NCI-H748 (cell line): ENCODE measurements at regions not wholly inside any gene's neighbourhood (a gene's known extent, or its start where the extent isn't known, plus 50 kb on each side); places are given as distances from the start of the nearest gene placed in this dataset.
A peak's percentile ranks its signal among the peaks of the same experiment; 100 is the strongest.
"Not testable (repeated sequence)": the region's sequence is repeated elsewhere in the genome, so short reads cannot be mapped to it uniquely, and the experiment has no call there.

Experiments
- DNase-seq: peaks from one replicate; lab custom pipeline; 2025; ENCODE audit not compliant: unreplicated experiment; lab: John Stamatoyannopoulos, UW

GRCh38 chr5:158007336-158007735, 148.4 kb upstream of the CLINT1 start:
- no peak for DNase-seq

DNA sequence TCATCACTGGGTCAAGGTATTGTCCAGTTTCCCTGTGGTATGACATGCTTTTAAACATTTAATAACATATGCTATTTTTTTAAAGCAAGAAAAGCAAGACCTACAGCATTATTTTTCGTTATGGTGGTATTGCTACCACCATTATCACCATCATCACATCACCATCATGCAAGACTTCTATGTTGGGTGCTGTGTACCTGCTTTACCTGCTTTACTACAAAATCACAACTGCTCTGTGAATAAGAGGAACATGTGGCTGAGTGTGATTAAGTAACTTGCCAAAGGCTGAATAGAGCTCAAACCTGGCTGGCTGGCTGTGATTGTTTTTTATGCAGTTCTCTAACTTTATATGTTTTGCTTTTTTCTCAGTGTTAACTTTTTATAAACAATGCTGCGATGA, 140.8 kb upstream of the CLINT1 start:
- no peak for DNase-seq

- DNase-seq, result no peak
Observed at GRCh38 chr5:157997991-157998504, 139.1 kb upstream of the CLINT1 start.

DNA sequence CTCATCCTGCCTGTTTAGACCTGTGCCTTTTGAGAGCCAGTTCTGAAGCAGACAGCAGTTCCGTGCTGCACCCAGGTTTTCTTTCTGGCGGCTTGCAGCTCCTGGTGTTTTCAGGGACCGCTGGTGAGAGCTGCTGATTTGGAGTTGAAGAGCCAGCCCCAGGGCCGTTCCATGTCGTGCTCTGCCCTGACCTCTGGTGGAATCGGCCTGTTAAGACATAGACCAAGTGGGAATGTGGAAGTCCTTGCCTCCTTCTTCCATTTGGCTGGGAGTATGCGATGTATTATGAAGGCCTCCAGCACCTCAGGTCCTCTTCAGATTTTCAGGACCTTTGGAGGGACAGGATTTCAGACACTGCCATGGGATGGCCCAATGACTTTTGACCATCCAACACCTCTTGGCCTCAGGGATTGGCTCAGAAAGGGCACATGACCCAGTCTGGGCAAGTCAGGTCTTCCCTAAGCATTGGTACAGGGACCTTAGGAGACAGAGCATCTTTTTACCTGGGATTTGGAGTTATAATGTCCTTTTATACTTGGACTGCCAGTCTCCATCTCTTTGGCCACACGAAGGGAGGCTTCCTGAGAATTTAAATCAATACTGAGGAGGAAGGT, 136.1 kb upstream of the CLINT1 start:
- DNase-seq, result peak; percentile 76

DNA sequence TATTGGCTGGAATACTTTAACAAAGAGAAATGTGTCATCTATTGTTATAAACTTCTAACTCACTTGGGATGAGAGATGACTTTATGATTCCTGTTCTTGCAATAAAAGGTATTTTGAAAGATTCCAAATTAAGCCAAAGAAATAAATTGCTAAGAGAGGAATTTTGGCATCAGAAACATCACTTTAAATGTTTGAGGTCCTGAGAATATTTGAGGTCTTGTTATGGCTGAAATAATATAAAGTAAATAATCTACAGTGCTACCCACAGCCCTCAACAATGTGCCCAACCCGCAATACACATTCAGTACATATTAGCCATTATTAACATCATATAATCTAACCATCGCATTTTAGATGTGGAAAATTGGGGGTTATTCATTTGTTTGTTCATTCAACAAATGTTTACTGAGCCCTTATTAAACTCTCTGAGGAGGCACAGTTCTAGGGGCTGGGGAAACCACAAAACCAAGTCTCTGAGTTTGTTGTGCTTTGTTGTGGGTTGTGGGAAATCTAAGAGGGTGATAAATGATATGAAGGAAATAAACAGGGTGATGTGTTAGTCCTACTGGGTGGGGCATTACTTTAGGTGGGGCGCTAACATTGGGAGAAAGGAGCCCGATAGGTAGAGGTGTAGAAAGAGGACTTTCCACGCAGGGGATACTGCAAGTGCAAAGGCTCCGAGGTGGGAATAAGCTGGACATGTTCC, 135.2 kb upstream of the CLINT1 start:
- DNase-seq, result no peak

DNA sequence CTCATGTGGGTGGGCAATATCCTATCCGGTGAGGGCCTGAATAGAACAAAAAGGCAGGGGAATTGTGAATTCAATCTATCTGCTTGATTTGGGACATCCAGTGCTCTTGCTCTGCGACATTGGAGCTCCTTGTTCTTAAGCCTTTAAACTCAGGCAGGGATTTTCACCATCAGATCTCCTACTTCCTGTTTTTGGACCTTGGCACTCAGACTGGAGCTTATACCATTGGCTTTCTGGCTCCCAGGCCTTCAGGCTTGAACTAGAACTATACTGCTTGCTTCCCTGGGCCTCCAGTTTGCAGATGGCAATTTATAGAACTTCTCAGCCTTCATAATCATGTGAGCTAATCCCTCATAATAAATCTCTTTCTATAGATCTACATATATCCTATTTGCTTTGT, 134.3 kb upstream of the CLINT1 start:
- no peak for DNase-seq

DNA sequence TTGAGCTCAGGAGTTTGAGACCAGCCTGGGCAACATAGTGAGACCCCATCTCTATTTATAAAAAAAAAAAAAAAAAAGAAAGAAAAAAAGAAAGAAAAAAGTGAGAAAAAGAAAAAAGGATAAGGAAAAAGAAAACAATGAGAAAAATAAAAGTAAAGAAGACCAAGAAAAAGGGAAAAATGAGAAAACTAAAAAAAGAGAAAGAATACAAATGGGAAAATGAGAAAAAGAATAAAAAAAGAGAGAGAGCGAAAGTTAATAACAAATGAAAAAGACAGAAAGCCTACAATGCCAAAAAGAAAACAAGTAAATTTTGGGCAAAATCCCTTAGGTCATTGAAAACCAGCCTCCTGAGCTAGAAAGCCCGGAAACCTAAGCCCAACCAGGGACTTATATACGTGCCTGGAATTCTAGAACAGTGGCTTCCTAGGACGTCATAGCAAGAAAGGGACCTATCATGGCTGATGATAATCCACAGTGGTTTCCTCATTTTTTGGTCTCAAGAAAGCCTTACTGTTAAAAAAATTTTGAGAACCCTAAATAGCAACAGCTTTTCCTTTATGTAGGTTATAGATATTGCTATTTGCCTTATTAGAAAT, 131.7 kb upstream of the CLINT1 start:
- DNase-seq, result no peak

- no peak for DNase-seq
Observed at GRCh38 chr5:157989296-157989695, 130.4 kb upstream of the CLINT1 start.

- DNase-seq, result no peak
Observed at GRCh38 chr5:157987259-157987658, 128.3 kb upstream of the CLINT1 start.

DNA sequence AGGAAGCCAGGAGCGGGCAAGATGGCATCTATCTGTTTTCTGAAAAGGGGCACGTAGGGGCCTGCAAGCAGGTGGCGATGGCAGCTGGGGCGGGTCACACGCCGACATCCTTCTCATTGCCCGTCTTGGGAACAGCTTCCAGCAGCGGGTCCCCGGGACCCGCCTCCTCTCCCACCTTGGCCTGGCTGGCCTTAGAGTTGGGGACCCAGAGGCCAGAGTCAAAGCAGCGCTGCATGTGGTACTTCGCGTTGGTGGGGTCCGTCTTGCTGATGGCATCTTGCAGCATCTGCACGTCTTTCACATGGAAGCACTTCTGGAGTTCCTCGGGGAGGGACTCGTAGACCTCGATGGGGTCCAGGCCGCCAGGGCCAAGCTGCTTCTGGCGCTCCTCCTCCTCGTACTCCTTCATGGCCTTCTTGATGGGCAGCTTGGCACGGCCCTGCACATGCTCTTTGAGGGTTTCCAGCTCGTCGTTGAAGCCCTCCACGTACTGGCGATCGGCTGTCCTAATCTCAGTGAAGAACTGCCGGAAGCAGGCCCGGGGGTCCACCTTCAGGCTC, 127.6 kb upstream of the CLINT1 start:
- no peak for DNase-seq

DNA sequence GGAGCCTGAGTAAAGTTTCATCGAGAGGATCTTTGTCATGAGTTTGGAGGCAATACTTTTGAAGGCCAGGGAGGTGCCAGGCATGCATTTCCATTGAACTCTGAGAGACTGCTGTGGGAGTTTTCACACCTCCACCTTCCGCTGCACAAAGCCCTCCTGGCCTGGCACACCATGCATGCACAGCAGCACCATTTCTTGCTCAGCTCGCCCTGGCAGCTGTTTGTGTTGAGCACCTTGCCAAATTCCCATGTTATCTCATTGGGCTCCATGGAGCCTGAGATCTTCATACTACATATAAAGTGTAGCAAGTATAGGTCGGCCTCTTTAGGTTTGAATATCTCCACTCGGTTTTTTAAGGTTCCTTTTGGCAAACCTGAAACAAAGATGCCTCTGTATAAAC, 125.7 kb upstream of the CLINT1 start:
- no peak for DNase-seq

DNA sequence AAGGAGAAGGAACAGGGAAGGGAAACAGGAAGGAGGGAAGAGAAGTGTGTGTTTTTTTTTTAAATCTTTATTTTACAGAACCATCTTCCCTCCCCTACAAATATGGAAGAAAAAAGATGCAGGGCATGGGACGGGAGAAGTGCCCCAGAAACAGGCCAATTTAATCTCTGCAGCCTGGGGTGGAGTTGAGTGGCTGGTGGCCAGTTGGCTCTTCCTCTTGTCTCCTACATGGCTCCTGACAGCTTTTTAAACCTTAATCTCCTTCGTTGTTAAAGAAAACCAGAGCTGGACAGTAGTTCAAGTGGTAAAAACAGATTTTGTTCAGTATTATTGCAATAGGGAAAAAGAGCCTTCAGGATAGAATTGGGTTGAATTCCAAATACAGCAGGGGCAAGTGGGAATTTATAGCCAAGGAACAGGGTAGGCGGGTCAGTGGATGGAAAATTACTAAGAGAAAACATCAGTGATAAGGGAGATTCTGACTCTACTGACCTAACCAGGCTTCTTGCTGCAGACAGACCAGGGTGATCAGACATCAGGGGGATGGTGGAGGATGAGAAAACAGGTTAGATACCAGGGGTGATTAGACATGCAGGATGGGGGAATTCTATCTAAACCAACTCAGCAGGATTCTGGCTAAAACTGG, 125.1 kb upstream of the CLINT1 start:
- no peak for DNase-seq

DNA sequence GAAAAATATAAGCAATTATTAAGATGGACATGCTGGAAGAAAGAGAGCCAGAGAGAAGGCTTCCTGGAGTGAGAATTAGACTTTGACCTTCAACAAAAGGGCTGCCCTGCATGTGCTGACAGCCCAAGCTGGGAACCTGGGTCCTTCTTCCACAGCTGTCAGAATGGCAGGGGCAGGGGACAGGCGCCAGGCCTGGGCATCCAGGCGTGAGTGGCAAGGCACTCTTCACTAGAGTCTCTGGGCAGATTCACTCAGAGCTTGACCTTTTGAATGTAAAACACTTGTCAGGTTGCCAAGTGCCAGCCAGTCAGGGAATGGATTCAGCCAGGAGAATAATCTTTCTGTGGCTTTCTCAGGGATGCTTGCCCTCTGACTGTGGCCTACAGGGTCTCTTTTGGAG, 119.1 kb upstream of the CLINT1 start:
- DNase-seq, result no peak

GRCh38 chr5:157976429-157976828, 117.5 kb upstream of the CLINT1 start:
- no peak for DNase-seq

DNA sequence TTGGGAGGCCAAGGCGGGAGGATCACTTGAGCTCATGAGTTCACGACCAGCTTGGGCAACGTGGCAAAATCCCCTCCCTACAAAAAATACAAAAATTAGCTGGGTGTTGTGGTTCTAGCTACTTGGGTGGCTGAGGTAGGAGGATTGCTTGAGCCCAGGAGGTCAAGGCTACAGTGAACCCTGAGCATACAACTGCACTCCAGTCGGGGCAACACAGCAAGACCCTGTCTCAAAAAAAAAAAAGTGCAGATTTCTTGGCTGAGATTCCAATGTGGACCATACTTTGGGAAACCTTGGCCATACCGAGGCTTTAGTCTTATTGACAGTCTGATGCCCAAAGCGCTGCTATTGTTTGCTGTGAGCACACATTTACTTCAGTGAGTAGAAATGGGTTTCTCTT, 113.6 kb upstream of the CLINT1 start:
- DNase-seq, result no peak

DNA sequence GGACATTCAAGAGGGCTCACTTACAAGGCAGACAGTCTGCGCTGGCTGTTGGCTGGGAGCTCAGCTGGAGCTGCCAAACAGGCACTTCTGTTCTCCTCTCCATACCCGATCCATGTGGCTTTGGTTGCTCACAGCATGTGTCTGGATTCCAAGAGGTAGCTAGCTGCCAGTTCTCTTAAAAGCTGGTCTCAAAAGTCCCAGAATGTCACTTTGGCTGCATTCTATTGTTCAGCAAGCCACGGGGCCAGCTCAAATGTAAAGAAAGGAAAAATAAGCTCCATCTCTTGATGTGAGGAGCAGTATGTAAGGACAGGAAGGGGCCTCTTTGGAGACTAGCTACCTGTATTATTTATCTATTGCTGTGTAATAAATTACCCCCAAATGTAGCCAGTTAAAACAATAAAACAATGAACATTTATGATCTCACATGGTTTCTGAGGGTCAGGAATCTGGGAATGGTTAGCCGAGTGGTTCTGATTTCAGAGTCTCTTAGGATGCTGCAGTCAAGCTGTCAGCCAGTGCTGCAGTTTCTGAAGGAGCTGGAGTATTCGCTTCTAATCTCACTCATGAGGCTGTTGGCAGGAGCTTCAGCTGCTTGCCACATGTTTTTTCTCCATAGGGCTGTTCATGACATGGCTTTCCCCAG, 112.7 kb upstream of the CLINT1 start:
- DNase-seq, result no peak

- DNase-seq, result not testable (repeated sequence)
Observed at GRCh38 chr5:157968570-157968969, 109.6 kb upstream of the CLINT1 start.

GRCh38 chr5:157965989-157966388, 107.0 kb upstream of the CLINT1 start:
- DNase-seq, result no peak

GRCh38 chr5:157965040-157965678, 106.2 kb upstream of the CLINT1 start:
- DNase-seq, result peak; percentile 6

DNA sequence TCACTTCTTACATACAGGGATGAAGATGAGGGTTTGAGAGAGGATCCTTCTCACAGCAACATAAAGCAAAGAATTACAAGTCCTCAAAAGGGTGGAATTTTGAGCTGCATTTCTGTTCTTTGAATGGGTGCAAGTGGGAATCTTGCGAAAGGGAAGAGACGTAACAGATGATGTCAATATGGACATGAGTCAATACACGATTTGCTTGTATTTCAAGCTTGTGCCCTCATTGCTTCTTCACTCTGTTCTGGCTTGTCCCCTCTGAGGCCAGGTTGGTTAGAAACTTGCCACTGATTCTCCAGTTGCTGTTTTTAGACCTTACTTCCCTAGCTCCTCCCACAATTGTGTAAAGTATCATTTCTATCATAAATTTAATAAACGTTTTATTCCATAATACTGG, 104.8 kb upstream of the CLINT1 start:
- no peak for DNase-seq

GRCh38 chr5:157963244-157963643, 104.3 kb upstream of the CLINT1 start:
- DNase-seq, result no peak
